PFSK-1 (cell line): ENCODE measurements at regions not wholly inside any gene's neighbourhood (a gene's known extent, or its start where the extent isn't known, plus 50 kb on each side); places are given as distances from the start of the nearest gene placed in this dataset.

Source experiments
- FOXP2 ChIP-seq: optimal IDR thresholded peaks from 2 replicates; pipeline ENCODE3; 2011; ENCODE audit warnings: borderline replicate concordance, control low read depth, inconsistent platforms; ENCODE audit not compliant: insufficient read depth; ENCODE audit errors: extremely low read length, extremely low read depth
- POLR2AphosphoS5 ChIP-seq: IDR thresholded peaks from 2 replicates; pipeline ENCODE4 v1.6.1; 2012; ENCODE audit warnings: low read depth, mild to moderate bottlenecking, control low read depth, low read length, moderate library complexity
- REST ChIP-seq, 2 experiments: IDR thresholded peaks; 2 replicates each; pipeline versions ENCODE4 v1.6.1 to v1.8.0; 2011 to 2012; ENCODE audit warnings: low read depth in 2 of 2, low read length in 2 of 2, control low read depth in 1 of 2, inconsistent platforms in 1 of 2, mild to moderate bottlenecking in 1 of 2, moderate library complexity in 1 of 2; ENCODE audit not compliant: insufficient read depth in 1 of 2
- SIN3A ChIP-seq: IDR thresholded peaks from 2 replicates; pipeline ENCODE4 v1.6.1; 2012; ENCODE audit warnings: mild to moderate bottlenecking, low read length, moderate library complexity, borderline replicate concordance; ENCODE audit not compliant: insufficient read depth
- TAF1 ChIP-seq: IDR thresholded peaks from 2 replicates; pipeline ENCODE4 v1.6.1; 2012; ENCODE audit warnings: low read length, control low read depth, borderline replicate concordance; ENCODE audit not compliant: insufficient read depth

GRCh38 chr4:14792702-14793227 is 209.5 kb upstream of the CPEB2 start:
- TF ChIP-seq REST (IDR thresholded peaks at IDR 0.05; ENCODE audit: insufficient read depth in 1 of 2, low read depth in 2 of 2, low read length in 2 of 2) (no peak), SIN3A (no peak), TAF1 (no peak), POLR2AphosphoS5 (no peak), FOXP2 (no peak)
